Kidney epithelial cell (primary cell): ENCODE measurements at regions not wholly inside any gene's neighbourhood (a gene's known extent, or its start where the extent isn't known, plus 50 kb on each side); places are given as distances from the start of the nearest gene placed in this dataset.
"Not testable (repeated sequence)": the region's sequence is repeated elsewhere in the genome, so short reads cannot be mapped to it uniquely, and the experiment has no call there.

Experiments used
- DNase-seq: peaks from one replicate; pipeline ENCODE4 v3.0.0-alpha.2; 2010; ENCODE audit warnings: low read depth
- H3K27me3 ChIP-seq: 2 replicates; pipeline ENCODE4 v1.6.0; 2011; ENCODE audit warnings: low read length; ENCODE audit not compliant: control insufficient read depth, insufficient read depth
- H3K36me3 ChIP-seq: 2 replicates; pipeline ENCODE4 v1.5.1; 2011; ENCODE audit warnings: low read length; ENCODE audit not compliant: control insufficient read depth, insufficient read depth
- H3K4me3 ChIP-seq: 2 replicates; pipeline ENCODE4 v1.5.1; 2011; ENCODE audit warnings: low read depth, mild to moderate bottlenecking, control low read depth, low read length
- TF ChIP-seq, protein P1 (sequence below): IDR thresholded peaks from 2 replicates; pipeline ENCODE4 v1.5.1; 2011; ENCODE audit warnings: mild to moderate bottlenecking, moderate library complexity, low read length, control low read depth, inconsistent platforms; ENCODE audit not compliant: insufficient read depth, poor library complexity, severe bottlenecking

DNA sequence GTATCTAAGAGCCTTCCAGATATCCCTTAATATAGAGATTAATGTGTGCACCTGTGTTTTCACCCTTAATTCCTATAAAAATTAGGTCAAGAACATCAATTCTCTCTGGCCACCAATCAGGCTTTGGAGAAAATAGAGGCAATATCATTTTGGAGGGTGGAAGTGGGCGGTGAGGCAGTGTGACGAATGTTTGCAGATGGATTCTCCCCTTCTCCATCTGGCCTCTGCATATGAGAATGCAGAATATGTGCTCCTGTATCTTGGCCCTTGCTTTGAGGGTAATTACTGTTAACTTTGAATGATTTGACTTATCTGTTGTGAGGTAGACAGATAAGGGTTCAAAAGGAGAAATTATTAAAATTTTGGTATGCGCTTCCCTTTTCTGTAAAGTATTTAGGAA is 304.0 kb upstream of the NPSR1 start:
- Histone ChIP-seq H3K27me3 (no peaks in the 10 kb centered on the region), H3K4me3 (no peak overlapping the region), H3K36me3 (no peaks in the 10 kb centered on the region)
- DNase-seq, result no peak
- TF ChIP-seq, protein P1, sequence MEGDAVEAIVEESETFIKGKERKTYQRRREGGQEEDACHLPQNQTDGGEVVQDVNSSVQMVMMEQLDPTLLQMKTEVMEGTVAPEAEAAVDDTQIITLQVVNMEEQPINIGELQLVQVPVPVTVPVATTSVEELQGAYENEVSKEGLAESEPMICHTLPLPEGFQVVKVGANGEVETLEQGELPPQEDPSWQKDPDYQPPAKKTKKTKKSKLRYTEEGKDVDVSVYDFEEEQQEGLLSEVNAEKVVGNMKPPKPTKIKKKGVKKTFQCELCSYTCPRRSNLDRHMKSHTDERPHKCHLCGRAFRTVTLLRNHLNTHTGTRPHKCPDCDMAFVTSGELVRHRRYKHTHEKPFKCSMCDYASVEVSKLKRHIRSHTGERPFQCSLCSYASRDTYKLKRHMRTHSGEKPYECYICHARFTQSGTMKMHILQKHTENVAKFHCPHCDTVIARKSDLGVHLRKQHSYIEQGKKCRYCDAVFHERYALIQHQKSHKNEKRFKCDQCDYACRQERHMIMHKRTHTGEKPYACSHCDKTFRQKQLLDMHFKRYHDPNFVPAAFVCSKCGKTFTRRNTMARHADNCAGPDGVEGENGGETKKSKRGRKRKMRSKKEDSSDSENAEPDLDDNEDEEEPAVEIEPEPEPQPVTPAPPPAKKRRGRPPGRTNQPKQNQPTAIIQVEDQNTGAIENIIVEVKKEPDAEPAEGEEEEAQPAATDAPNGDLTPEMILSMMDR, result no peak

DNA sequence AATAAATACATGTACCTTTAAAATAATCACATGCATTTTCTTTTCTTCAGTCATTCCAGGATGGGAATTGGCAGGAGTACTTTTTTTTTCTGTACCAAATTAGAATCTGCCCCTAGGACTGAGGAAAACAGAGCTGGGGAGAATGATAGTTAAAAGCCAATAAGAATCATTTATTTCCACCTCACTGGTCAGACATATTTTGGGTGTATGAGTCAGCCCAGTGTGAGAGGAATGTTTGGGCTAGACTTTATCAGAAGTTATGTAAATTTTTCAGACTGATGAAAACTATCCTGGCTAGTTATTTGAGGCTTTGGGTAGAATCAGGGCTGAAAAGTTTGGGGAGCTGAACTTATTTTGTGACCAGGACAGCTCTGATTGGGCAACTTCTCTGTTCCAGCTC is 303.1 kb upstream of the NPSR1 start:
- TF ChIP-seq, protein P1, result no peak
- no peak overlapping the region for H3K4me3 ChIP-seq
- H3K27me3 ChIP-seq, result no peaks in the 10 kb centered on the region
- no peaks in the 10 kb centered on the region for H3K36me3 ChIP-seq
- no peak for DNase-seq

DNA sequence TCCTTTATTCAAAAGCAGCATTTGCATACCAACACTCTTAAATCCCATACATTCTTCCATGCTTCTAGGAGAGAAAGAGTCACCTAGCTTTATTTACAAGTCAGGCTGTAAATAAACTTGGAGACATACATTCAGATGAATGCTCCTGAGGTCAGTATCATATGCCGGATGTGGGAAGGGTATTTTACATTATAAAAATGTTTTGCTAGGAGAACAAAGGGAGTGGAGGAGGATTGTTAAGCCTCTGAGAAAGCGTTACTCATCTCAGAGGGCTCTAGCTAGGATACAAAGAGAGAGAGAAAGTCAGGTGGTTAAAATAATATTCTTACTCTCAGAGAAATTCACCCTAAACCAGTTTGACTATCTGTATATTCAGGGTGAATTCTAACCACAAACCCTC is 300.9 kb upstream of the NPSR1 start:
- TF ChIP-seq, protein P1, result no peak
- DNase-seq, result no peak
- H3K36me3 ChIP-seq, result no peaks in the 10 kb centered on the region
- no peaks in the 10 kb centered on the region for H3K27me3 ChIP-seq
- H3K4me3 ChIP-seq, result no peak overlapping the region

DNA sequence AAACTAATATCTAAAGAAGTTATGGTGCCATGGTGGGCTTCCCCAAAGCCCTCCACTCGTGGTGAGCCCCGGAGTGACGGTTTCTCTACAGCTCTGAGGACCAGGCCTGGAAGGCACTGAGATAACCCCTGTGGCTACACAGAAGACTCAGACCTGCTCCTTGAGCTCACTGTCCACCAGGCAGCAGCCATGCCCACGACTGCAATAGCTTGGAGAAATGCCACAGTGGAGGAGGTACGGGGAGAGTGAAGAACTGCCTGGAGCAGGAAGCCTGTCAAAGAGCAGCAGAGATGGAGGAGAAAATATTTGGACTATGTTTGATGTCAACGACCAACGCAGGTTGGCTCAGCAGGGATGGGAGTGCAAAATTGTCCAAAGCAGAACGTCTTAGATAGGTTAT is 300.1 kb upstream of the NPSR1 start:
- no peak overlapping the region for H3K4me3 ChIP-seq
- no peak for DNase-seq
- TF ChIP-seq, protein P1, result no peak
- H3K36me3 ChIP-seq, result no peaks in the 10 kb centered on the region
- no peaks in the 10 kb centered on the region for H3K27me3 ChIP-seq

DNA sequence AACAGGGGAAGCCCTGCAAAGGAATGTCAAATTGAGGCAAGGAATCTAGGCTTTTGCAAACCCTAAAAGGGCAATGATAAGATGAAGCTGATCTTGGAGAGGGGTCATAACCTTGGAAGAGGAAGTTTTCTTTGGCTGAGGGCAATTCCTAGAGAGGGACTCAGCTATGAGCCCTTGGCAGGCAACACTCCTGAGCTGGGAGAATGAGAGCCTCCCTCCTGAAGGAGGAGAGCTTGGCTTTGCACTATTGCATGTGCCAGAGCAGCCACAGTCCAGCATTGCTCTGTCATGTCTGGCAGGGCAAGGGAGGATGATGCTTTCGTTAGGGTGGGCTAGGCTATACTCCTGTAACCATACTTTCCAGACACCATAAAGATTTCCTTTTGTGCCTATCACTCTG is 299.4 kb upstream of the NPSR1 start:
- H3K36me3 ChIP-seq, DNase-seq, H3K27me3 ChIP-seq, H3K4me3 ChIP-seq: not testable (repeated sequence)

DNA sequence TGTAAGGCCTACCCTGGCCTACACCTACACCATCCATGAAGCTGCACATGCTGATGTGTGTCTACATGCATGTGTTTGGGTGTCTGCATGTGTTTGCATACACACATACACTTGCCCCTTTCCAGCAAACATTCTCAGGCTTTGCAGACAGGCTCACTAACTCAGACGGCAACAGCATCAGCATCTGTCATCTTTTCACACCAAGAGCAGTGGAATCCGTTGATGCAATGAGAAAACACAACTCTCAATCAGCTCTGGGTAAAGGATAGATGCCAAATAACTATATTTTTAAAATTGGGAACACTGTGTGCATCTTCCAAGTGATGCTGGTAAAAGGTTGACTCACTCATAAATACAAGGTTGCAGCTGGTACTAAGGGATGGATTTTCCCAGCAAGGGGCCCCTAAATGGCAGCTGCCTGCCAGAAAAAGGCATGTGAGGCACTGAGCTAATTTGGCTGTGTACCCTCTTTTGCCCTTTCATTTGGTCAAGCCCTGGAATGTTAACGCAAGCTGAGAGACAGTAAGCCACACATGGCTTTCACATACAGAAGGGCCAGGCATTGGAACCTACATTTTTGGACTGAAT is 296.3 kb upstream of the NPSR1 start:
- TF ChIP-seq, protein P1, result no peak
- H3K36me3 ChIP-seq, result no peaks in the 10 kb centered on the region
- DNase-seq, result no peak
- no peak overlapping the region for H3K4me3 ChIP-seq
- no peaks in the 10 kb centered on the region for H3K27me3 ChIP-seq

DNA sequence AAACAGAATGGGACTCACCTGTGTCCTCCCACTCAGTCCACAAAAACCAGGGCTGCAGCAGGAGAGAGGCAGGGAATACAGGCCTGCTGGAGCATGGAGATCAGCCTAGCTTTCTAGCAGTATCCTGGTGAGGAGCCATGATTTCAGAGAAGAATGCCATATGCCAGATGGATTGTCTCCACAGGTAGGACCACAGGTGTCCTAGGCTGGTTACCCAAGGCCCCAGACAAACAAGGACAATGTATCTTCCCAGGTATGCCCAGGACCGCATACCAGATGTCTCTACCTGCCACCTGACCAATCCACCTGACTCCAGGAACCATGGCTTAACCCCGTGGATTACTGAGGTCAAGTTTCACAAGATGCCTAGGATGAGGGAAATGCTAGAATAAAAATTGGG is 295.4 kb upstream of the NPSR1 start:
- no peaks in the 10 kb centered on the region for H3K36me3 ChIP-seq
- DNase-seq, result no peak
- H3K27me3 ChIP-seq, result no peaks in the 10 kb centered on the region
- TF ChIP-seq, protein P1, result no peak
- no peak overlapping the region for H3K4me3 ChIP-seq
